Small intestine (tissue), 7 donors: ENCODE measurements at regions not wholly inside any gene's neighbourhood (a gene's known extent, or its start where the extent isn't known, plus 50 kb on each side); places are given as distances from the start of the nearest gene placed in this dataset.
A peak's percentile ranks its signal among the peaks of the same experiment; 100 is the strongest.

Experiments used
- DNase-seq, 2 donors: peaks; one replicate each; pipeline versions ENCODE4 v3.0.0 to v3.0.0-alpha.2; 2013
- FAIRE-seq: peaks from 2 replicates; lab custom pipeline; 2012; peaks lifted over from hg19 to GRCh38; lab: Jason Lieb, UNC
- H3K27ac ChIP-seq, 3 donors: one replicate each; pipeline ENCODE4 v1.5.1; 2013; ENCODE audit warnings: low read length in 2 of 3, mild to moderate bottlenecking in 2 of 3, control low read depth in 1 of 3, inconsistent platforms in 1 of 3, low read depth in 1 of 3, moderate library complexity in 1 of 3
- H3K27me3 ChIP-seq, 3 donors: one replicate each; pipeline ENCODE4 v1.6.1; 2013; ENCODE audit warnings: low read length in 3 of 3, inconsistent platforms in 1 of 3; ENCODE audit not compliant: control insufficient read depth in 3 of 3, insufficient read depth in 3 of 3
- H3K36me3 ChIP-seq, 3 donors: one replicate each; pipeline ENCODE4 v1.6.1; 2013; ENCODE audit warnings: low read length in 3 of 3, inconsistent platforms in 1 of 3, low read depth in 1 of 3, mild to moderate bottlenecking in 1 of 3, moderate library complexity in 1 of 3; ENCODE audit not compliant: control insufficient read depth in 3 of 3, insufficient read depth in 2 of 3
- H3K4me1 ChIP-seq, 3 donors: one replicate each; pipeline ENCODE4 v1.6.1; 2013; ENCODE audit warnings: low read length in 2 of 3, inconsistent platforms in 1 of 3, low read depth in 1 of 3, mild to moderate bottlenecking in 1 of 3, moderate library complexity in 1 of 3; ENCODE audit not compliant: control insufficient read depth in 3 of 3, insufficient read depth in 2 of 3
- H3K4me3 ChIP-seq, 3 donors: one replicate each; pipeline ENCODE4 v1.5.1; 2013; ENCODE audit warnings: low read length in 3 of 3, control low read depth in 1 of 3, inconsistent platforms in 1 of 3, low read depth in 1 of 3, mild to moderate bottlenecking in 1 of 3, moderate library complexity in 1 of 3
- H3K9me3 ChIP-seq, 2 donors: one replicate each; pipeline ENCODE4 v1.6.1; 2013; ENCODE audit warnings: low read depth in 1 of 2, low read length in 1 of 2; ENCODE audit not compliant: control insufficient read depth in 2 of 2, insufficient read depth in 1 of 2
- WGBS, 3 donors: extraction: QIAGEN DNeasy Blood & Tissue Kit; methylation state at CpG; one replicate each; pipeline ENCODE4 v1.1.7; 2013; 5-methylcytosine and 5-hydroxymethylcytosine counted together
- donor health status: healthy with polysubstance abuse.
- donor health status: control.
- donor health status: control.
- donor health status: Bipolar disorder and iron deficiency.
- donor health status: healthy.

DNA sequence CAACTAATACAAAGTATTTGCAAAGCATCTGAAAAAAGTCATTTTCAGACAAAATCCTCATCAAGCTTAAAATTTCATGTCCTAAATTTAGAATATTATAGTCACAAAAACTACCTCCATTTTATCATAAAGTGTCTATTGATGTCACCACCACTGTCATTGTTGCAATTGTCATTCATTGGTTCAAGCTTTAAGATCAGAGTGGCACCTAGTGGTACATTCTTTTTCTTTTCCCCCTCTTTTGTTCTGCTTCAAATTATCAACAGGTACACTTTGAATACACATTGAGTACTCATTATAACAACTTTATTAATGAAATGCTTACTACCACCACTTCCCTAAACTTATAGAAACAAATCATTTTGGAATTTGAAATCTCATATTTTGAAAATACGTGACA lies 379.8 kb downstream of the SEC23A start:
- Histone ChIP-seq H3K4me1 (no peaks in the 10 kb centered on the region), H3K9me3 (no peaks in the 10 kb centered on the region), H3K27ac (no peak overlapping the region), H3K27me3 (no peaks in the 10 kb centered on the region), H3K4me3 (no peak overlapping the region), H3K36me3 (no peaks in the 10 kb centered on the region)
- FAIRE-seq (no peak), DNase-seq (no peak)
- 92 to 97% (median 95%) methylated on average over 1 of the region's 1 CpG for WGBS, 3 donors

DNA sequence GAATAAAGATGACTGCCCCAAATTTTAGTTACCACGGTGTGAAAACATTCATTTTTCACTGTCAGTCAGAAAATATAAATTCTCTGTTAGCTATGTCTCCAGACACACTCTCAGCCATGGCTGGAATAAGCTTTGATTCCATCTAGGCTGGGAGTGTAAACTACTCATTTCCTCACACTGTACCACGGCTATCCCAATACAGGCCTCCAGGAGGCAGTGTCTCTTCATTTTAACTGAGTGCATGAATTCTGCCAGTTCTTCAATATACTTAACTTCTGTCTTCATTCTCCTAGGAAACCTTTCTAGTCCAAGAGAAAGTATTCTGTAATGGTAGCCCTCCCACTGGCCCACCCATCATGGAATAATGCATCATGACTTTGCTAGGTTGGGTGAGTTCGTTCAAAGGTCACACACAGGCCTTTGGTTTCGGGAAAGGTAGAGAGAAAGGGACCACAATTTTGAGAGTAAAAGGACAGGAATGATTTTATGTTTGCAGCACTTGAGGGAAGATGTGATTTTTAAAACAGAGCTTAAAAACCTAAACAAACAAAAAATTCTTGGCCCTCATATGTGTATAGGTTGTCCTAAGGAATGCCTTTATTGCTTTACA lies 381.1 kb downstream of the SEC23A start:
- FAIRE-seq = no peak
- DNase-seq = peak; percentile 74 to 79
- H3K4me1 ChIP-seq = no peaks in the 10 kb centered on the region

DNA sequence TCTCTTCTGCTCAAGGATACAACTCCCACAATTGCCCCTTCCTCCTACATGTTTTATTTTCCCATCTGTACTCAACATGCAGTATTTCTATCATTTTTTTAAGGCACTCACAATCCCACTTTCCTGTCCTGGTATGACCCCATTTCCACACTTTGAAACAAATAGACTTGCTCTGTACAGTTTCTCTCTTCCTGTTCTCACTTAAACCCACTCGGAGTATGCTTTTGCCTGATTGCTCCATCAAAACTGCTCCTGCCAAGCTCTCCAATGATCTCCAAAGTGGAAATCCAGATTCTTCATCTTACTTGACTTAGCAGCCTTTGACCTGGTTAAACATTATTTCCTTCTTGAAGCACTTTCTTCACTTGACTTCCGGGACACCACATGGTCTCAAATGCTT lies 384.5 kb downstream of the SEC23A start:
- WGBS, 3 donors = 54 to 73% (median 62%) methylated on average over 2 of the region's 2 CpGs
- FAIRE-seq (no peak), DNase-seq (peak in 1 of 2 donors; percentile 8)
- H3K27ac ChIP-seq = no peak overlapping the region
- H3K4me3 ChIP-seq = no peak overlapping the region
- H3K36me3 ChIP-seq = no peaks in the 10 kb centered on the region
- no peaks in the 10 kb centered on the region for H3K4me1 ChIP-seq
- no peaks in the 10 kb centered on the region for H3K27me3 ChIP-seq
- H3K9me3 ChIP-seq = no peaks in the 10 kb centered on the region

More for the DNA sequence above, 381.1 kb downstream of the SEC23A start:
- Histone ChIP-seq H3K27me3 (no peaks in the 10 kb centered on the region), H3K9me3 (no peaks in the 10 kb centered on the region), H3K36me3 (no peaks in the 10 kb centered on the region), H3K27ac (no peak overlapping the region), H3K4me3 (no peak overlapping the region)
- WGBS, 3 donors = 45 to 50% (median 48%) methylated on average over 4 of the region's 4 CpGs

DNA sequence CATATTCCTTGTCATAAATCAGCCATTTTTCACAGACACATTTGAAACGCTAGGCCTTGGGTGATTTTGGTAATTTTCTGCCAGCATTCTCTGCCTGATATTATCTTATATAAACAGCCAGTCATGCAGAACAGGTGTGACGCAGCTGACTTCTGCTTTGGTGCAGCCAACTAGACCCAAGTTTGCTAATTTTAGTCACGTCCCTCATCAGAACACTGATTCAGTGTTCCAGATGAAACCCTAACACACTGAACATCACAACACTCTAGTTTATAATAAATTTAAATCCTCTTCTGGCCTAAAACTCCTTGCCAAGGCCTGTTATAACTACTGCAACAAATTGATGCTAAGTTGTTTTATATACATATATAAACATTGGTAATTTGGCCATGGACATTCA lies 386.1 kb downstream of the SEC23A start:
- Histone ChIP-seq H3K4me1 (no peaks in the 10 kb centered on the region), H3K4me3 (no peak overlapping the region), H3K9me3 (no peaks in the 10 kb centered on the region), H3K27me3 (no peaks in the 10 kb centered on the region), H3K36me3 (no peaks in the 10 kb centered on the region), H3K27ac (no peak overlapping the region)
- DNase-seq (no peak), FAIRE-seq (no peak)
- WGBS, 3 donors = 42 to 72% (median 50%) methylated on average over 3 of the region's 3 CpGs

DNA sequence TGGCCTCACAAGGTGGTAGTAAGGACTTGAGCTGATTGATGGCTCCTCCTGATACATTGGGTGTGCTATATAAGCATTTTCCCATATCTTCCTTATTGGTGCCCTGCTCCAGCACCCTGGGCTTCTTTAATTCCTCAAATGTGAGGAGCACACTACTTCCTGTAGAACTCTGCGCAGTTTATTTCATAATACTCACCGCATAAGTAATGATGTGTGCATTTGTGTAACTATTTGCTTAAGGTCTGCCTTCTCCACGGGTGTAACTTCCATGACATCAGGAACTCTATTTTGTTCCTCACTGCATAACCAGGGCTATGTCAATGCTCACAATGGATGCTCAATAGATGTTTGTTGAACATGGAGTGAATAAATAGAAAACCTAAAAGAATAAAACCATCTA lies 392.2 kb downstream of the SEC23A start:
- DNase-seq (no peak), FAIRE-seq (no peak)
- H3K4me3 ChIP-seq = no peak overlapping the region
- WGBS, 3 donors = 59 to 76% (median 62%) methylated on average over 3 of the region's 3 CpGs
- H3K27me3 ChIP-seq = no peaks in the 10 kb centered on the region
- H3K36me3 ChIP-seq = no peaks in the 10 kb centered on the region
- H3K9me3 ChIP-seq = no peaks in the 10 kb centered on the region
- H3K4me1 ChIP-seq = no peaks in the 10 kb centered on the region
- H3K27ac ChIP-seq = no peak overlapping the region

DNA sequence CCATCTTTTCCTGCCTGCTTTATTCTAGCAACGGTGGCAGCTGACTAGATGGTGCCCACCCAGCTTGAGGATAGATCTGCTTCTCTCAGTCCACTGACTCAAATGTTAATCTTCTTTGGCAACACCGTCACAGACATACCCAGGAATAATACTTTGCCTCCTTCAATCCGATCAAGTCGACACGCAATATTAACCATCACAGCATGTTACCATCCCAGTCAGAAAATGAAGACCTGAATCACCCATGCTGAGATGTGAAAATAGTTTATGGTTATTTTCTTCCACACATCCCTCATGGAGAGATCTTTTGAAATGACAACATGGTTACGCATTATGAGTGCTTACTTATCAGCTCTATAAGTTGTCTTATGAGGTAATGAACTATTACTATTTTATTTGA lies 392.8 kb downstream of the SEC23A start:
- Histone ChIP-seq H3K36me3 (no peaks in the 10 kb centered on the region), H3K27me3 (no peaks in the 10 kb centered on the region), H3K9me3 (no peaks in the 10 kb centered on the region), H3K4me1 (no peaks in the 10 kb centered on the region), H3K4me3 (no peak overlapping the region), H3K27ac (no peak overlapping the region)
- WGBS, 3 donors = 85 to 94% (median 88%) methylated on average over 6 of the region's 6 CpGs
- FAIRE-seq = no peak
- no peak for DNase-seq

DNA sequence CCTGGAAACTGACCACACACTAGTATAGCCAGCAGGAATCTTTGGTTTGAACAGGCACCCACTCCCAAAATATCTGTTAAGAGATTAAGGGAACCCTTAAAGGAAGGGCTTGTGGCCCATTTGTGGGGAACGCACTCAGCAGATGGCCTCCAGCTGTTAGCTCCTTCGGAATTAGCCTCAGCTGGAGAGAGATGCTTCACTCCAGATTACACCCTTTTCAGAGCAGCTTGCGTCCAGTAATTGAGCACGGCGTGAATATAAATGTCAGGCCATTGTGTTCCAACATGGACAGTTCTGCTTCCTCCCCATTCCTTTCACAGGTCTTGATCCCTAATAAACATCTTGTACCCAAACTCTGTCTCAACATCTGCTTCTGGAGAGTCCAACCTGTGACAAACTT lies 397.8 kb downstream of the SEC23A start:
- DNase-seq (no peak), FAIRE-seq (no peak)
- 72 to 86% (median 81%) methylated on average over 5 of the region's 5 CpGs for WGBS, 3 donors

DNA sequence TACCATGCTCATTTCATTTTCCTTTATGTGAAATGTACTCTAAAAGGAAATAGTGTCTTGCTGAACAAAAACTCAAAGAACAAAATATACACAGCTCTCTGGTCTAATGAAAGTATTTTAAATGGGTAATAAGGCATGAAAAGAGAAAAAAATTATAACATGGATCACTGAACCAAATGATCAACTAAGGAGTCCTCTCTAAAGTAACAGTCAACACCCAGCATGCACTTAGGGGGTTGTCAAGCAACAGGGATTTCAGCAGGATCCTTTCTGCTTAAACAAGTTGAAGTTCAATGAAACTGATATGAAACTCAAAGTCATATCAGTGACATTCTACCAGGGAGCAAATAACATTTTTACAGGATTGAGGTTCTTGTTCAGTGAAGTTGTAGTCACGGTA lies 398.8 kb downstream of the SEC23A start:
- no peak for DNase-seq
- Histone ChIP-seq H3K27me3 (no peaks in the 10 kb centered on the region), H3K9me3 (no peaks in the 10 kb centered on the region), H3K4me1 (no peaks in the 10 kb centered on the region), H3K4me3 (no peak overlapping the region), H3K36me3 (no peaks in the 10 kb centered on the region), H3K27ac (no peak overlapping the region)
- no peak for FAIRE-seq
- 93 to 97% (median 94%) methylated on average over 1 of the region's 1 CpG for WGBS, 3 donors

More for the DNA sequence above, 397.8 kb downstream of the SEC23A start:
- Histone ChIP-seq H3K4me3 (no peak overlapping the region), H3K36me3 (no peaks in the 10 kb centered on the region), H3K9me3 (no peaks in the 10 kb centered on the region), H3K27me3 (no peaks in the 10 kb centered on the region), H3K4me1 (no peaks in the 10 kb centered on the region), H3K27ac (no peak overlapping the region)

DNA sequence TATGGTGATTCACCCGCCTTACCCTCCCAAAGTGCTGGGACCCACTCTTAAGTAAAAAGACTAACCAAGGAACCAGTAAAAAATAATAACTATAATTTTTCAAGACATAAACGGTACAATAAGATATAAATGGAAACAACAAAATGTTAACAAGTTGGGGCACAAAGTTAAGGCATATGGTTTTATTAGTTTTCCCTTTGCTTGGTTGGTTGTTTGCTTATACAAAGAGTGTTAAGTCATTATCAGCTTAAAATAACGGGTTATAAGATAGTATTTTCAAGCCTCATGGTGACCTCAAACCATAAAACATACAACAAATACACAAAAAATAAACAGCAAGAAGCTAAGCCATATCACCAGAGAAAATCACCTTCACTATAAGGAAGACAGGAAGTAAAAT lies 406.1 kb downstream of the SEC23A start:
- FAIRE-seq (no peak), DNase-seq (no peak)
- H3K9me3 ChIP-seq = no peaks in the 10 kb centered on the region
- no peaks in the 10 kb centered on the region for H3K4me1 ChIP-seq
- no peak overlapping the region for H3K27ac ChIP-seq
- H3K27me3 ChIP-seq = no peaks in the 10 kb centered on the region
- no peak overlapping the region for H3K4me3 ChIP-seq
- 49 to 67% (median 49%) methylated on average over 3 of the region's 3 CpGs for WGBS, 3 donors
- H3K36me3 ChIP-seq = no peaks in the 10 kb centered on the region
